AG04450 (cell line): ENCODE measurements at regions not wholly inside any gene's neighbourhood (a gene's known extent, or its start where the extent isn't known, plus 50 kb on each side); places are given as distances from the start of the nearest gene placed in this dataset.

Source experiments
- CTCF ChIA-PET: fragments of 300-600, 350-600 bp; formaldehyde crosslinking; extraction: SDS; loops from one replicate; lab custom pipeline; 2022; ENCODE audit warnings: antibody characterized with exemption, inconsistent platforms; lab: Charles Lee
- POLR2A ChIA-PET: fragments of 350-600 bp; formaldehyde crosslinking; extraction: SDS; loops from one replicate; lab custom pipeline; 2021; ENCODE audit warnings: antibody characterized with exemption, inconsistent platforms; lab: Yijun Ruan, JAX
- DNase-seq: peaks from one replicate; pipeline ENCODE4 v3.0.0-alpha.2; 2011; ENCODE audit warnings: low read depth, low spot score
- H3K27ac ChIP-seq: one replicate; pipeline ENCODE4 v1.5.1; 2012; ENCODE audit warnings: low read depth, low read length, control low read depth
- H3K27me3 ChIP-seq: one replicate; pipeline ENCODE4 v1.6.0; 2012; ENCODE audit warnings: low read length; ENCODE audit not compliant: control insufficient read depth, insufficient read depth
- H3K4me3 ChIP-seq: 2 replicates; pipeline ENCODE4 v1.5.1; 2011; ENCODE audit warnings: mild to moderate bottlenecking, low read depth, low read length, control low read depth
- H3K9me3 ChIP-seq: 2 replicates; pipeline ENCODE4 v1.5.1; 2012; ENCODE audit warnings: low read length; ENCODE audit not compliant: control insufficient read depth, insufficient read depth
- TF ChIP-seq, protein P1 (sequence below): IDR thresholded peaks from 2 replicates; pipeline ENCODE4 v1.5.1; 2011; ENCODE audit warnings: low read depth, low read length, control low read depth, inconsistent platforms

DNA sequence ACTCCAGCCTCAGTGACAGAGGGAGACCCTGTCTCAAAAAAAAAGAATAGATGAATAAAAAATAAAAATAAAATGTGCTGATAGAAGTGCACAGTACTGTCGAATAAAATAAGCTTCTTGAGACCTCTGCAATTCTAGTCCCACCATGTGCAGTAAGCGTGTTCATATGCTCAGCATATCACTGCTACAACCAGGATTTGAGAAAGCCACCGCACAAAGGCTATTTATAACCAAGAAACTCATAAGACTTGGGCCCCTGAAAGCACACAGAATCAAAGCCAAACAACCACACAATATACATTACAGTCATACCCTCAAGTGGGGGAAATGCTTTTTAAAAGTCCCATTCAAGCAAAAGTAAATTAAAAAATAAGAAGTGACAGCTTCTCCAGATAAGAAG lies 56.5 kb upstream of the FXR1 start:
- Histone ChIP-seq H3K27ac (no peak overlapping the region), H3K27me3 (no peaks in the 10 kb centered on the region), H3K4me3 (no peak overlapping the region), H3K9me3 (no peaks in the 10 kb centered on the region)
- ChIA-PET POLR2A (no interaction called here), CTCF (no interaction called here)
- no peak for DNase-seq
- TF ChIP-seq, protein P1, sequence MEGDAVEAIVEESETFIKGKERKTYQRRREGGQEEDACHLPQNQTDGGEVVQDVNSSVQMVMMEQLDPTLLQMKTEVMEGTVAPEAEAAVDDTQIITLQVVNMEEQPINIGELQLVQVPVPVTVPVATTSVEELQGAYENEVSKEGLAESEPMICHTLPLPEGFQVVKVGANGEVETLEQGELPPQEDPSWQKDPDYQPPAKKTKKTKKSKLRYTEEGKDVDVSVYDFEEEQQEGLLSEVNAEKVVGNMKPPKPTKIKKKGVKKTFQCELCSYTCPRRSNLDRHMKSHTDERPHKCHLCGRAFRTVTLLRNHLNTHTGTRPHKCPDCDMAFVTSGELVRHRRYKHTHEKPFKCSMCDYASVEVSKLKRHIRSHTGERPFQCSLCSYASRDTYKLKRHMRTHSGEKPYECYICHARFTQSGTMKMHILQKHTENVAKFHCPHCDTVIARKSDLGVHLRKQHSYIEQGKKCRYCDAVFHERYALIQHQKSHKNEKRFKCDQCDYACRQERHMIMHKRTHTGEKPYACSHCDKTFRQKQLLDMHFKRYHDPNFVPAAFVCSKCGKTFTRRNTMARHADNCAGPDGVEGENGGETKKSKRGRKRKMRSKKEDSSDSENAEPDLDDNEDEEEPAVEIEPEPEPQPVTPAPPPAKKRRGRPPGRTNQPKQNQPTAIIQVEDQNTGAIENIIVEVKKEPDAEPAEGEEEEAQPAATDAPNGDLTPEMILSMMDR, result no peak

DNA sequence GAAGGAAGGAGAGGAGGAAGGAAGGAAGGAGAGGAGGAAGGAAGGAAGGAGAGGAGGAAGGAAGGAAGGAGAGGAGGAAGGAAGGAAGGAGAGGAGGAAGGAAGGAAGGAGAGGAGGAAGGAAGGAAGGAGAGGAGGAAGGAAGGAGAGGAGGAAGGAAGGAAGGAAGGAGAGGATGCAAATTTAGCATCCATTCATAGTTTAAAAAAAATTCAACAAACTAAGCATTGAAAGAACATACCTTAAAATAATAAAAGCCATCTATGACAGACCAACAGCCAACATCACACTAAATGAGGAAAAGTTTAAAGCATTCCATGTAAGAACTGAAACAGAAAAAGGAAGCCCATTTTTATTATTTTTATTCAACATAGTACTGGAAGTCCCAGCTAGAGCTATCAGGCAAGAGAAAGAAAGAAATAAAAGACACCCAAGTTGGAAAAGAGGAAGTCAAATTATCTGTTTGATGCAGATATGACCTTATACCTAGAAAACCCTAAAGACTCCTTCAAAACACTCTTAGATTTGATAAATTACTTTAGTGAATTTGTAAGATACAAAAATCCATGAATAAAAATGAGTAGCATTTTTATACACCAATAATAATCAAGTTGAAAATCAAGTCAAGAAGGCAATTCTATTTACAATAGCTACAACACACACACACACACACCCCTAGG lies 52.2 kb upstream of the FXR1 start:
- no peaks in the 10 kb centered on the region for H3K27me3 ChIP-seq
- ChIA-PET CTCF (no interaction called here), POLR2A (no interaction called here)
- no peak for DNase-seq
- H3K27ac ChIP-seq, result no peak overlapping the region
- TF ChIP-seq, protein P1, result no peak
- H3K4me3 ChIP-seq, result no peak overlapping the region
- H3K9me3 ChIP-seq, result no peaks in the 10 kb centered on the region
